Activated gamma-delta T cell treated with anti-CD3 and anti-CD28 coated beads, Interleukin-2, amount 50 U/mL, for 16 hours (primary cell): ENCODE measurements at regions not wholly inside any gene's neighbourhood (a gene's known extent, or its start where the extent isn't known, plus 50 kb on each side); places are given as distances from the start of the nearest gene placed in this dataset.

Experiments
- DNase-seq: peaks from one replicate; pipeline ENCODE4 v3.0.0-alpha.2; 2020; ENCODE audit warnings: low read depth

GRCh38 chr2:237244976-237245646 is 159.4 kb downstream of the COPS8 start:
- DNase-seq = no peak

GRCh38 chr2:237250599-237250998 is 163.4 kb downstream of the COL6A3 start:
- DNase-seq = no peak

GRCh38 chr2:237251986-237252385 is 162.0 kb downstream of the COL6A3 start:
- no peak for DNase-seq

GRCh38 chr2:237253046-237253702 is 160.8 kb downstream of the COL6A3 start:
- DNase-seq = no peak

DNA sequence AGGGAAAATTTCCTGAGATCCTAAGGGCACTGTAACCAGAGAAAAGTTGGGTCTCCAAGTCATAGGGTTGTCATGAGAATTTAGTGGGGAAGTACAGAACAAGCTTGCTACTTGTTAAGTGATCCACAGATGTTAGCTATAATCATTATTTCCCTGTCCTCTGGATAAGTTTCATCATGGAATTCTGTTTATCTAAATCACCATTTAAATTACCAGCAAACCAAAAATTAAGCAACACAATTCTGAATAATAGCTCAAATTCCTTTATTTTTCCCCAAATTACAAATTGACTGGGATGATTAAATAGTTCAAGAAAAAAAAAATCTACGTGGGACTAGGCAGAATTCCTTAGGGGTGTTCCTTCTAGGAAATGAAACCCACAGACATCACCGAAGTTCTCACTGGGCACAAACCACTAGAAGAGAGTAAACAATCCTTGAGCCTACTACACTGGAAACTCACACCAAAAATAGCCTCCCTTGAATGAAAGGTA is 159.5 kb downstream of the COL6A3 start:
- DNase-seq = no peak

DNA sequence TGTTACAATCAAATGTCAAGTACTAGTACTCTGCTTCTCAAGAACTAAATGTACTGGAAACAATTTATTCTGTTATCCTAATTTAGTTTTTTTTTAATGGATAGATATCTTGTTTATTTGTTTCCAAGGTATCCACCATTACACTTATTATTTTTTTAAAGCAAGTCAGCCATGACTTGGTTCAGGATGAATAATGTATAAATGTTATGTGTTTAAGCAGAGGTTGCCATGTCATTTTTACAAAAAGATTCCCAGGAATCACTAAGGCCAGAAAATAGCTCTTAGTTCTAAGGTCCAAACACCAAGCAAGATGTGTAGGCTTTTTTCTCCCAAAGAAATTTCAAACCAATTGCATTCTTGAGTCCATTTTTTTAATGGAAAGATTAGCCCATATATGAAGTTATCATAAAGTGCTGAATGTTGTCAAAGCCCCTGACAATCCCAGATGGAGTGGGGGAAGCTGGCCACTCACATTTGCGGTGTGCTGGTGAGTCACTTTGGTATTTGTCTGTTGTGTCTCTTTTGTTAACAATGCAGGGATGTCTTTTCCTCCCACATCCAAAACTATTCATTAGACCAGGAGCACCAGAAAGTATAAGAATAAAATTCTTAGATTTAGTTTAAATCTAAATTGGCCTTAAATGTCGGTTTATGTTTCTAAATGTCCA is 158.9 kb downstream of the COL6A3 start:
- no peak for DNase-seq

DNA sequence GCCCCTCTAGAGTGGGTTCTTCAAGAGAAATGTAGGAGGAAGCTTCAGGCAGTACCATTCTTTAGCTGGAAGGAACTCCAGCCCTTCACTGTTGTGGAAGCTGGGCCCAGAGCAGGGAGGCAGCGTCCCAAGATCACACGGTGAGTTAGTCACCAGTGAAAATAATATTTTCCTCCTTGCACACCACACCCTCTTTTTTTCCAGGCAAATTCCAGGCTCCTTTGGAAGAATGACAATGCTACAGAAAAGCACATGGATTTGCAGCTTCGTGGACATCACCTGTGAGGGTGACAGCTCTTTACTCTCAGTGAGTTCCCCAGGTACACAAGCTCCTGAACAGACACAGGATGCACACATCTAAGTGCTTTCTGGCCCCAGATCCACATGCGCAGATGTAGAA is 157.1 kb downstream of the COL6A3 start:
- no peak for DNase-seq

- no peak for DNase-seq
Observed at GRCh38 chr2:237257471-237257951, 156.5 kb downstream of the COL6A3 start.

DNA sequence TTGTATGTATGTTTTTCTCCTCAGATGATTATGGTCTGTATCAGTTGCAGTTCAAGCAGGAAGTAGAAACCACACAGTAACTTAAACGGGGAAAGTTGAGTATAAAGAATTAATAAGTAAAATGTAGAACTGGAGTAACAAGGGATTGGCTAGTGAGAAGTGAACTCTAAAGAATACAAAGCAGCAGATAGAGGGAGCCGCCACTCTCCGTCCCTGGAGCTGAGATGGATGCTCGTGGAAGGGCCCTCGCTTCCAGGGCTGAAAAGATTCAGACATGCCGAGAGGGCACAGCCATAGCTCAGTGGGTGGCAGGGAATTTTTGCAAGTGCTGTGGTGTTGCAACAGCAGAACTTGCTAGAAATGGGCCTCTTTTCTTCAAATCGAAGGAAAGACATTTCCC is 155.8 kb downstream of the COL6A3 start:
- no peak for DNase-seq

GRCh38 chr2:237258615-237259014 is 155.3 kb downstream of the COL6A3 start:
- no peak for DNase-seq

DNA sequence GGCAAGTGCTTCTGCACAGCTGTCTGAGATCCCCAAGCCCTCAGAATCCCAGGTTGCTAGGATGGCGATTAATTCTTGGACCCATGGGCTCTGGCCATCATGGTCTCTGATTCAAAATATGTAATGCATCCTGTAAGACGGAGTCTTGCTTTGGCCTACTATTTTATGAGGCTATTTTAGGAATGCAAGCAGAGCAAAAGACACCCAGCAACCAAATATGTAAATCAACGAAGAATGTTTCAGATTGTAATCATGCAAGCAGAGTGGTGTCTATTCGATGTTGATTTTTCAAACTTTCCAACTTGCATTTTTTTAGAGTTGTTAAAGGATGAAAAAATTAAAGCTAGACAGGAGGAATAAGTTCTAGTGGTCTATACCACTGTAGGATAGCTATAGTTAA is 154.8 kb downstream of the COL6A3 start:
- no peak for DNase-seq

- DNase-seq = no peak
Observed at GRCh38 chr2:237260039-237260620, 153.8 kb downstream of the COL6A3 start.

DNA sequence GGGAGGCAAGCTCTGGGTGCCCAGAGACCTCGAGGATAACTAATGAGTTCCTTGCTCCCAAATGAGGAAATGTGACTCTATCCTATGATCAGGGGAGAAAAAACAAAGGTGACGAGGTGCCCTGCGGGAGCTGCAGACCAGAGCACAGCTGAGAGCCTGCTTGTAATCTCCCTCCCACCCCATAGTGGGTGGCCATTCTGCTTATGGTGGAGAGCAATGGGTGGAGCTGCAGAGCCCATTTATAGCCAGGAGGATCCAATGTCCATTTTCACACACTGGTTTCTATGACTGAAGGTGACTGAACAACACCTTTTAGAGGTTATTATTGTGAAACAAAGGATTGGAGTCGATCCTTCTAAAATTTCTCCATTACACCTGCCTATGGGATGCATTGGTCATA is 153.3 kb downstream of the COL6A3 start:
- DNase-seq = no peak

GRCh38 chr2:237261327-237261726 is 152.6 kb downstream of the COL6A3 start:
- DNase-seq = no peak

GRCh38 chr2:237262838-237263771 is 150.9 kb downstream of the COL6A3 start:
- no peak for DNase-seq

DNA sequence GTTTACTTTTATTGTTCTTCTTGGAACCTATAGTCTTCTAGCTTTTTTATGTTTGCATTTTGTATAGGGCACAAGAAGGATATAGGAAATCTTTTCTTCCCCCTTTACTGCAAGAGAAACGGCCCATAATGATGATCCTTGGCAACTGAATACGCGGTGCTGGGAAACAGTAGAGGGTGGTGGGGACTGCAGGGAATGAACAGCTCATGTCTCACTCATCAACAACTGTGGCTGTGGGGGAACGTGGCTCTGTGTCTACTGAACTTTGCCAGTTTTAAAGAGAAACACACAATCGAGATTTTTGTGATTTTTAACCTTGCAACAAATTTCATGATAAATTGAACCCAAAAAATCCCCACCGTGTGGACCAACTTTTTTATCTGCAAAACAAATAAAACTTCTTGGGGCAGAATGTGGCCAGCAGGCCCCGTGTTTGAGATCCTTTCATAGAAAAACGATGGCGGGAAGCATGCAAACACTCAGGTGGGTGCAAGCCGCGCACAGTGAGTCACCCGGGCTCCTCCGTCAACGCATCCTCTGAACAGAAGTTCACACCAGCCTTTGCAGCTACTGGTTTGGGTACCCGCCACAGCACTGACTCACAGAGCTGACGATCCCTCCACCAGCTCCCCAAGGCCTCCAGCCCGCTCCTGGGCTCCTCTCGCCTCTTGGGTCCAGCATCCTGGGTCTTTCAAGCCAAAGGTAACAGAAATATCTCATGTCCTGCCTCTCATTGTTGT is 149.3 kb downstream of the COL6A3 start:
- DNase-seq = no peak

DNA sequence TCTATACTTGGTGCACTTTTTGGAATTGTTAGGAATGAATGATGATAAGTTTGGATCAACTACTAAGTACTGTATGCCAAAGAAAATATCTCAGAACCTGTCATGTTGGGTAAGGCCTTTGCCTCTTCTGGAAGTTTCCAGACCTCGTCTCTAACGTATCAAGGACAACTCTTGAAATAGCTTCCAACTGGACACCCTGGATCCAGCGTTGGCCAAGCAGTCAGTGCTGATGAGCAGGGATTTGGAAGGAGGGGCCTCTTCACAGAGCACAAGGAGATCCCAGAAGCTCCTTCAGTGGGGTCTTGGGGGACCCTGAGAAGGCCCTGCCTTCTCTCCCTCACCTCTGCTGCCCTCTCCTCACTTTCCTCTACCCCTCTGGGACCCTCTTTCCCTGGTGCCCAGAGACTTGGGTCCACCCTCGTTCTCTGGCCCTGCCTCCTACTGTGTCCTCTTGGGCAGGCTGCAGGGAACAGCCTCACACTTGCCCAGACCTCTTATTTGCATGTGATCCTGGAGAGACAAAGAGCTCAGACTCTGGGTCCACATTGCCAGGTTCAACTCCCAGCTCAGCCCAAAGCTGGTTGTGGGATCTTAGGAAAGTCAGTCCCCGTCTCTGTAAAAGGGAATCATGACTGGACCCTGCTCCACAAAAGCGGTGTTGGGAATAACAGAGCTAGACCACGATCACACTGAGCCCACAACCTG is 145.8 kb downstream of the COL6A3 start:
- no peak for DNase-seq

GRCh38 chr2:237269138-237269875 is 144.7 kb downstream of the COL6A3 start:
- DNase-seq = no peak

DNA sequence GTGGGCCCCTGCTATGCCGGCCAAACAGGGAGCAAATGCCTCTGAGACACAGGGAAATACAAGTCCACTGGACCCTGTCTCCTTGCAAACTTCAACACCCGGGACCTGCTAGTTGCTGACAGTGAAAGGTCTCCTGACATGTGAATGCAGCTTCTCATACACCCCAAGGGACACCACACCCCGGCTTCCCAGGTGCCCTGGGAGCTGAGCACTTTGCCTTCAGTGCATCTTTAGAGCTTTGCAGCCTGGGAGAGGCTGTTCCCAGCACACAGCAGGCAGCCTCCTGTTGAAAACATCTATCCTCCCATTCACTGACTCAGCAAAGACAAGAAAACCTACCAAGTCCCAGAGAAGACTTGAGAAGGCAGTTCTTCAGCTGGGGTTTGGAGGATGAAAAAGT is 143.4 kb downstream of the COL6A3 start:
- no peak for DNase-seq
